ENCODE measurements at regions not wholly inside any gene's neighbourhood (a gene's known extent, or its start where the extent isn't known, plus 50 kb on each side); places are given as distances from the start of the nearest gene placed in this dataset.

- H3K4me3 ChIP-seq (ENCODE audit: low read depth, low read length) = no peak overlapping the region
- DNase-seq (ENCODE audit: low read depth) = no peak
- in situ Hi-C loops (cut with HindIII; ENCODE audit: low sequenced_read_pairs) = no loop called here
Measured at GRCh38 chr19:31085125-31085524, 264.1 kb downstream of the TSHZ3 start.

DNA sequence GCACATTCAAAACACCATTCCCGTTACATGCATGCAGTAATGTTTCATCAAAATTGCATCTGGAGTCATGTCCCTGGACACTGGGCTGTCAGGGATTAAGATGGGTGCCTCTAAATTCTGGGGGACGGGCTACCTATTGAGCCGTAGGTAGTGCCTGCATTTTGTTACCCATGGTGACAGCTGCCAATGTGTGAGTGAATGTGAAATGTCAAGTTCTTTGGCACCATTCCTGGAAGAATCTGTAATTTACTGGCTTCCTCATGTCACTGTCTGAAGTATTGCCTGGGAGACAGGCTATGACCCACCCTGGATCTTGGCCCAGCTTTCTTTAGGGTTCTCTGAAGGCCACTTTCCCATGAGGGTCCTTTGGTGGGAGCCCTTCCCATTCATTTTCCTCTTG is 266.1 kb downstream of the TSHZ3 start:
- no peak overlapping the region for H3K4me3 ChIP-seq (ENCODE audit: low read depth, low read length)
- in situ Hi-C loops (cut with HindIII; ENCODE audit: low sequenced_read_pairs) = no loop called here
- TF ChIP-seq CTCF (IDR thresholded peaks at IDR 0.05; ENCODE audit: low read depth, low read length, missing control alignments) = no peak
- no peak for DNase-seq (ENCODE audit: low read depth)

More at GRCh38 chr19:31085125-31085524, 264.1 kb downstream of the TSHZ3 start:
- no peak for TF ChIP-seq CTCF (IDR thresholded peaks at IDR 0.05; ENCODE audit: low read depth, low read length, missing control alignments)

- TF ChIP-seq CTCF (IDR thresholded peaks at IDR 0.05; ENCODE audit: low read depth, low read length, missing control alignments) = no peak
- in situ Hi-C loops (cut with HindIII; ENCODE audit: low sequenced_read_pairs) = loop anchor here (5.0 kb wide), 1 partner anchor 57 kb away; no protein-coding TSS in a partner anchor
- no peak overlapping the region for H3K4me3 ChIP-seq (ENCODE audit: low read depth, low read length)
- DNase-seq (ENCODE audit: low read depth) = no peak
Measured at GRCh38 chr19:31075146-31075655, 274.0 kb downstream of the TSHZ3 start.

DNA sequence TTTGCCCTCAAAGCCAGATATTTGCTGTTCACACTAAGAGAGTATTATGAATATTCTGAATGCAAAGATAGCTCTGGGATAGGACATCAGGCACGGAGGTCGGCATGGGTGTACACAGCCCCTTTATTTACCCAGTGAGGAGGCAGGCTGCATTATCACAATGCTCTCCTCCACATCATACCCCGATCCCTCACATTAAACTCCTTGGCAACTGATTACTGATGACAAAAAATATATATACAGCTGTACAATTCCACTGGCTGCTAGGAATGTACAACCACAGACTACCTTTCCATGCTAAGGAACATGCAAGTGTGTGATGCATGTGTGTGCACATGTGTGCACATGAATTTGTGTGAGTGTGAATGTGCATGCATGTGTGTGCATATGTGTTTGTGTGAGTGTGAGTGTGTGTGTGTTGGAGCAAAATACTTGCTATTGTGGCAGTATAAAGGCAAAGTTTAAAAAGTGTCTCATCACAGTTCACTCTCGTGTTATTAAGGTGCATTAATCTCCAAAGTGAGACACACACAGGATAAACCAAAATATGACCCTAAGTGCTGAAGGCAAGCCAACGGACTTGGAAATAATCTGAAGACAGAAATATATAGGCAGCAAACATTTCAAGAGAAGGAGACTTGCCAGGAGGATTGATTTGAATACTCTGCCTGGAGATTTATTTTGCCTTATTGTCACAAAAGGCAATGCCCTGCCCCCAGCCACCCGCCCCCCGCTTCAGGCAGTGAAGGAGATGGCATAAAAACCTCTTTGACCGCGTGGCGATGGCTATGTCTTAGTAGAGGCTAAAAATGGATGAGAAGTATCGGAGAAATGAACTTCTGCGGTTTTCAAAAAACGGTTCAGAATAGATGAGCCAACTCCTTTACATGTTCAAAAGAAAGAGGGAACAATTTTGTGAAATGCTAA is 274.8 kb downstream of the TSHZ3 start:
- H3K4me3 ChIP-seq (ENCODE audit: low read depth, low read length) = no peak overlapping the region
- in situ Hi-C loops (cut with HindIII; ENCODE audit: low sequenced_read_pairs) = loop anchor here (5.0 kb wide), 1 partner anchor 58 kb away; no protein-coding TSS in a partner anchor
- TF ChIP-seq CTCF (IDR thresholded peaks at IDR 0.05; ENCODE audit: low read depth, low read length, missing control alignments) = no peak
- no peak for DNase-seq (ENCODE audit: low read depth)

DNA sequence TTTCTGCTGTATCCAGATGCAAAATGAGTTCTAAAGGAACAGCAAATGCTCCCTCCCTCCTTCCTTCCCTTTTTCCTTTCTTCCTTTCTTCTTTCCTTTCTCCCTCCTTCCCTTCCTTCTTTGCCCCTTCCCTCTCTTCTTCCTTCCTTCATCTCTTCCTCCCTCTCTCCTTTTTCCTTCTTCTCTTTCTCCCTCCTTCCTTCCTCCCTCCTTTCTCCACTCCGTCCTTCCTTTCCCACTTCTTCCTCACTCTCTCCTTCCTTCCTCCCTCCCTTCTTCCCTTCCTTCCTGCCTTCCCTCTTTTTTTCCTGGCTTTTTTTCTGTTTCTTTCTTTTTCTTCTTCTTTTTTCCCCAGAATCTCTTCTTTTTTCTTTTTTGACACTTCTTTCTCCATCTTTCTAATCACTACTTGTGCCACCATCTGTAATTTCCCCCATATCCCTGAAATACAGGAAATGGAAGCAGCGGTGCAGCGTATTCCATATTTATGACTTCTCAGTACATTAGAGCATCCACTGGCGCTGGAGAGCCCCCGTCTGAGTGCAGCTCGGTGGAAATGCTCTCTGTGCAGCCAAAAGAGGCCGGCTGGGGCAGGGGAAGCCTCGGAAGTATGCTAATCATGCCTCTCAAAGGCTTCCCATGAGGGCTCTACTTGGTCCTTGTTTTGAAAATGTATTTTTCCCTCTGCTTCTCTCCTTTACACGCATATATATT is 275.6 kb downstream of the TSHZ3 start:
- in situ Hi-C loops (cut with HindIII; ENCODE audit: low sequenced_read_pairs) = no loop called here
- no peak overlapping the region for H3K4me3 ChIP-seq (ENCODE audit: low read depth, low read length)
- no peak for TF ChIP-seq CTCF (IDR thresholded peaks at IDR 0.05; ENCODE audit: low read depth, low read length, missing control alignments)
- no peak for DNase-seq (ENCODE audit: low read depth)

- TF ChIP-seq CTCF (IDR thresholded peaks at IDR 0.05; ENCODE audit: low read depth, low read length, missing control alignments) = no peak
- no peak overlapping the region for H3K4me3 ChIP-seq (ENCODE audit: low read depth, low read length)
- in situ Hi-C loops (cut with HindIII; ENCODE audit: low sequenced_read_pairs) = no loop called here
- no peak for DNase-seq (ENCODE audit: low read depth)
Measured at GRCh38 chr19:31072451-31072850, 276.8 kb downstream of the TSHZ3 start.

All from astrocyte of the cerebellum (primary cell).